Neuronal stem cell (in vitro differentiated cells): ENCODE measurements at regions not wholly inside any gene's neighbourhood (a gene's known extent, or its start where the extent isn't known, plus 50 kb on each side); places are given as distances from the start of the nearest gene placed in this dataset.
"Not testable (repeated sequence)": the region's sequence is repeated elsewhere in the genome, so short reads cannot be mapped to it uniquely, and the experiment has no call there.

Source experiments
- DNase-seq: peaks from one replicate; pipeline ENCODE4 v3.0.0-alpha.2; 2013; ENCODE audit warnings: low spot score
- H2AFZ ChIP-seq: one replicate; pipeline ENCODE4 v1.6.1; 2013; ENCODE audit warnings: mild to moderate bottlenecking, low read length, inconsistent platforms
- H2AK5ac ChIP-seq: 2 replicates; pipeline ENCODE4 v1.6.1; 2013; ENCODE audit warnings: low read depth, mild to moderate bottlenecking, inconsistent platforms, low read length, moderate library complexity, mixed read lengths
- H2BK120ac ChIP-seq: 2 replicates; pipeline ENCODE4 v1.6.1; 2013; ENCODE audit warnings: low read depth, mild to moderate bottlenecking, inconsistent platforms, low read length, moderate library complexity, mixed read lengths
- H2BK12ac ChIP-seq: one replicate; pipeline ENCODE4 v1.6.1; 2013; ENCODE audit warnings: low read length, inconsistent platforms
- H2BK15ac ChIP-seq: 2 replicates; pipeline ENCODE4 v1.6.1; 2013; ENCODE audit warnings: mild to moderate bottlenecking, low read length, inconsistent platforms, mixed read lengths
- H2BK5ac ChIP-seq: one replicate; pipeline ENCODE4 v1.6.1; 2013; ENCODE audit warnings: inconsistent platforms, mild to moderate bottlenecking, low read length, moderate library complexity
- H3K14ac ChIP-seq: one replicate; pipeline ENCODE4 v1.6.1; 2013; ENCODE audit warnings: low read length, inconsistent platforms
- H3K18ac ChIP-seq: 2 replicates; pipeline ENCODE4 v1.6.1; 2013; ENCODE audit warnings: low read length, inconsistent platforms
- H3K23ac ChIP-seq: 2 replicates; pipeline ENCODE4 v1.6.1; 2013; ENCODE audit warnings: low read depth, mild to moderate bottlenecking, mixed read lengths, low read length, inconsistent platforms; ENCODE audit not compliant: poor library complexity
- H3K27ac ChIP-seq: replicated peaks from 3 replicates; pipeline ENCODE4 v1.5.1; 2013; ENCODE audit warnings: low read length, inconsistent platforms
- H3K27me3 ChIP-seq, 3 experiments: 2 replicates each; pipeline ENCODE4 v1.6.1; 2013; ENCODE audit warnings: low read length in 3 of 3, mild to moderate bottlenecking in 2 of 3, inconsistent platforms in 1 of 3, low read depth in 1 of 3, mixed read lengths in 1 of 3, moderate library complexity in 1 of 3; ENCODE audit not compliant: control insufficient read depth in 3 of 3, insufficient read depth in 3 of 3
- H3K36me3 ChIP-seq, 2 donors: replicated peaks in 1 of 2; 2 replicates each; pipeline ENCODE4 v1.6.1; 2013; ENCODE audit warnings: low read length in 2 of 2; ENCODE audit not compliant: control insufficient read depth in 2 of 2, insufficient read depth in 2 of 2
- H3K4ac ChIP-seq: 2 replicates; pipeline ENCODE4 v1.6.1; 2013; ENCODE audit warnings: inconsistent platforms, mild to moderate bottlenecking, low read length, moderate library complexity
- H3K4me1 ChIP-seq, 2 donors: 1 replicate in 1 of 2; 2 replicates in 1 of 2; pipeline ENCODE4 v1.6.1; 2013; ENCODE audit warnings: low read length in 2 of 2, low read depth in 1 of 2; ENCODE audit not compliant: control insufficient read depth in 2 of 2, insufficient read depth in 1 of 2
- H3K4me2 ChIP-seq: one replicate; pipeline ENCODE4 v1.6.1; 2013; ENCODE audit warnings: mild to moderate bottlenecking, low read length, inconsistent platforms; ENCODE audit not compliant: insufficient read depth, poor library complexity, severe bottlenecking
- H3K4me3 ChIP-seq, 2 donors: 2 replicates each; pipeline ENCODE4 v1.5.1; 2013; ENCODE audit warnings: low read length in 2 of 2, mild to moderate bottlenecking in 2 of 2, inconsistent platforms in 1 of 2, moderate library complexity in 1 of 2
- H3K79me1 ChIP-seq: one replicate; pipeline ENCODE4 v1.6.1; 2013; ENCODE audit warnings: low read depth, mild to moderate bottlenecking, inconsistent platforms, low read length, moderate library complexity
- H3K9ac ChIP-seq: one replicate; pipeline ENCODE4 v1.6.1; 2013; ENCODE audit warnings: mild to moderate bottlenecking, low read depth, low read length, inconsistent platforms; ENCODE audit not compliant: poor library complexity
- H3K9me3 ChIP-seq, 2 donors: replicated peaks in 1 of 2; 2 replicates each; pipeline versions ENCODE3 to v1.6.1; 2013; ENCODE audit warnings: low read length in 2 of 2, mild to moderate bottlenecking in 2 of 2, inconsistent platforms in 1 of 2, low read depth in 1 of 2, mixed read lengths in 1 of 2, moderate library complexity in 1 of 2; ENCODE audit not compliant: control insufficient read depth in 2 of 2, insufficient read depth in 1 of 2
- H4K8ac ChIP-seq: one replicate; pipeline ENCODE4 v1.6.1; 2013; ENCODE audit warnings: low read depth, mild to moderate bottlenecking, inconsistent platforms, low read length, moderate library complexity
- H4K91ac ChIP-seq: one replicate; pipeline ENCODE4 v1.6.1; 2013; ENCODE audit warnings: low read length, low read depth, mild to moderate bottlenecking, inconsistent platforms; ENCODE audit not compliant: poor library complexity
- WGBS, 2 donors: extraction: QIAGEN DNeasy Blood & Tissue Kit; methylation state at CpG; one replicate each; pipeline ENCODE4 v1.1.7; 2013; ENCODE audit warnings: missing lambda C conversion rate in 2 of 2, mixed read lengths in 1 of 2; ENCODE audit not compliant: insufficient read length in 2 of 2, insufficient replicate concordance in 1 of 2; ENCODE audit errors: extremely low coverage in 2 of 2; 5-methylcytosine and 5-hydroxymethylcytosine counted together

DNA sequence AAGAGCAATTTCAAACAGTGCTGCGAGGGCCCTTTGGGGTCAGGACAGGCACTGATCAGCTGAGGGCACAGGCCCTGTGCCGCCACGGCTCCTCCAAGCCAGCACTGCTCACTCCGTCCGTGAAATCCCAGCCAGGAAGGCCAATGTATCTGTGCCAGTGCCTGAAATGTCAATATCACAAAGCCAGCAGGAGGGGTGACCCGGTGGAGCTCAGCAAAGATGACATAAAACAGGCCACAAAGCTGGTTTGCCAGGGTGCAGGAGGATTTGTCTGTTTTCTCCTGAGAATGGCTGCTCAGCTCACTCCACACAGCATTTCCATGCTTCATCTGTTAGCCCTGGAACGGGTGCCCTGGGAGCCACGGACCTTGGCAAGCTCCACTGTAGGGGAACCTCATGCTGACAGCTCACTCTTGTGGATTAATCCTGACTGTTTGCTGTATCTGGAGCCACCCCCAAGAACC is 192.5 kb upstream of the SULF2 start:
- not testable (repeated sequence) for H4K91ac ChIP-seq, H3K27ac ChIP-seq, H2AK5ac ChIP-seq, H2BK12ac ChIP-seq, H2AFZ ChIP-seq, H3K4me3 ChIP-seq, H3K9ac ChIP-seq, H2BK120ac ChIP-seq, H2BK5ac ChIP-seq, H3K9me3 ChIP-seq, DNase-seq, H3K4me2 ChIP-seq, H3K23ac ChIP-seq, H3K27me3 ChIP-seq, H3K4ac ChIP-seq, H2BK15ac ChIP-seq, H3K14ac ChIP-seq, H3K79me1 ChIP-seq, H4K8ac ChIP-seq, H3K36me3 ChIP-seq
- H3K4me1 ChIP-seq, result peaks cover 7 to 20% of the 10 kb centered on the region in 2 donors
- WGBS, 2 donors, result no CpG with 5 or more reads among the region's 8 CpGs
- peak overlapping the region; percentile 3 for H3K18ac ChIP-seq

DNA sequence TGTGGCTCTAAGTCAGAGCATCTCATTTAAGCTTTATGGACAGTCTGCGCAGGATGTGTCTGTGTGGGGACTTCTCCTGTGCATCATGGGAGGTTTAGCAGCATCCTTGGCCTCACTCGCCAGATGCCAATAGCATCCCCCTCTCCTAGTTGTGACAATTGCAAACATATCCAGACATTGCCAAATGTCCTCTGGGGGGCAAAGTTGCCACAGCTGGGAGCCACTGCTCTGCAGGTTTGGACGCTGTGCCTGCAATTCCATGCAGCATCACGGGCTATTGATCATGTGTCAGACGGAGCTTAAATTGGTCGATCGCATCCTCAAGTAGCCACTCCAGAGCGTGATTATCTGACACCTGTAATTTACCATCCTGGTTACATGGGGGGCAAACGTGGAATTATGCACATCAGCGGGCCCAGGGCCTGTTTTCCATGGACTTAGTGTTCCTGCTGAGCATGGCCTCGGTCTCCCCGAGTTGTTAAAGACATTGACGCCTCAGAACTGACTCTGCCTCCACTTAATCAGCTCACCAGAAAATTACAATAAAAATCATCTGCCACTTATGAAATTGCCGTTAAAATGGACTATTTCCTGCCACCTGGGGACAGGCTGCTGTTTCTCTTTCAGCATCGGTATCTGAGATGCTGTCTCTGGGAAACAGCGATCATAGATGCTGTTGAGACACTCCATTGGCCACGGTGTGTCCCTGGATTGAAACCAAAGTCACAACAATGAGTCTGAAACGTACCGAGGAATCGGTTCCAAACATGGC is 191.9 kb upstream of the SULF2 start:
- H3K9ac ChIP-seq, H3K4me2 ChIP-seq, H3K23ac ChIP-seq, H2BK15ac ChIP-seq, H3K14ac ChIP-seq, H2BK12ac ChIP-seq, H3K9me3 ChIP-seq, H2AFZ ChIP-seq, H3K4ac ChIP-seq, H4K91ac ChIP-seq, H3K36me3 ChIP-seq, H3K27ac ChIP-seq, H3K4me3 ChIP-seq, H4K8ac ChIP-seq, DNase-seq, H2AK5ac ChIP-seq, H3K27me3 ChIP-seq, H3K79me1 ChIP-seq, H2BK5ac ChIP-seq, H2BK120ac ChIP-seq: not testable (repeated sequence)
- no CpG with 5 or more reads among the region's 20 CpGs for WGBS, 2 donors
- Histone ChIP-seq H3K4me1 (peaks cover 13 to 26% of the 10 kb centered on the region in 2 donors), H3K18ac (peak overlapping the region; percentile 32)

DNA sequence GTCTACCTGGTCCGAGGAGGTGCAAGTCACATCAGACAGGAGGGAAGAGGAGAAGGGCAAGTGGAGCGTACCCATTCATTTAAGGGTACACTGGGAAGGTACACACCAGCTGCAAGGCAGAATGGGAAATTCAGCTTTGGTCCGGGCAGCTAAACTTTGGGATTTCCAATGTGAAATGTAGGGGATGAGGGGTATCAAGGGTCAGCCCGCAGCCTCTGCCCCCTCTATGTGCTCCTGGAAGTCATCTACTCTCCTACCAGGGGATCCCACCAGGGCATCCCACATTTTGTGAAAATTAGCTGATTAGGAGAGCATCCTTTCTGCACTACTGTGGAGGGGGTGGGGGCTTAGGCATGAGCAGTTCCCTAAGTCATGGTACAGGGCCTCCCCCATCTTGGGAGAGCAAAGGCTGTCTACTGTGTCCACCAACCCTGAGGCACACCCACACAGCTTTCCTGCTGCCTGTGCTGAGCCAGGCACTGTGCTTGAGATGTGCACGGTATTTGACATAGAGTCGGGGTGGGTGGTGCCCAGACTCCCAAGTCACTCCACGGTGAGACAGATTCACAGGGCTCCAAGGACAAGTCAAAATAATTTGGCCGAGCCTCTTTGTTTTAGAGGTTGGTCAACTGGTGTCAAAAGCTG is 189.1 kb upstream of the SULF2 start:
- Histone ChIP-seq H2BK15ac (no peak overlapping the region), H3K23ac (no peak overlapping the region), H3K4me1 (peaks cover 17 to 45% of the 10 kb centered on the region in 2 donors), H3K79me1 (no peaks in the 10 kb centered on the region), H3K4ac (no peak overlapping the region), H2AFZ (no peak overlapping the region), H3K9ac (no peak overlapping the region), H2BK120ac (no peak overlapping the region), H3K36me3 (no peaks in the 10 kb centered on the region), H2BK5ac (no peak overlapping the region), H3K4me3 (no peak overlapping the region), H3K27ac (no peak overlapping the region), H4K8ac (no peak overlapping the region), H4K91ac (no peak overlapping the region), H3K27me3 (peaks cover 0 to 4% (median 0%) of the 10 kb centered on the region in 3 experiments), H3K14ac (no peak overlapping the region), H3K18ac (no peak overlapping the region), H2AK5ac (no peak overlapping the region), H3K4me2 (no peak overlapping the region), H2BK12ac (no peak overlapping the region), H3K9me3 (no peaks in the 10 kb centered on the region)
- no CpG with 5 or more reads among the region's 8 CpGs for WGBS, 2 donors
- DNase-seq, result no peak

DNA sequence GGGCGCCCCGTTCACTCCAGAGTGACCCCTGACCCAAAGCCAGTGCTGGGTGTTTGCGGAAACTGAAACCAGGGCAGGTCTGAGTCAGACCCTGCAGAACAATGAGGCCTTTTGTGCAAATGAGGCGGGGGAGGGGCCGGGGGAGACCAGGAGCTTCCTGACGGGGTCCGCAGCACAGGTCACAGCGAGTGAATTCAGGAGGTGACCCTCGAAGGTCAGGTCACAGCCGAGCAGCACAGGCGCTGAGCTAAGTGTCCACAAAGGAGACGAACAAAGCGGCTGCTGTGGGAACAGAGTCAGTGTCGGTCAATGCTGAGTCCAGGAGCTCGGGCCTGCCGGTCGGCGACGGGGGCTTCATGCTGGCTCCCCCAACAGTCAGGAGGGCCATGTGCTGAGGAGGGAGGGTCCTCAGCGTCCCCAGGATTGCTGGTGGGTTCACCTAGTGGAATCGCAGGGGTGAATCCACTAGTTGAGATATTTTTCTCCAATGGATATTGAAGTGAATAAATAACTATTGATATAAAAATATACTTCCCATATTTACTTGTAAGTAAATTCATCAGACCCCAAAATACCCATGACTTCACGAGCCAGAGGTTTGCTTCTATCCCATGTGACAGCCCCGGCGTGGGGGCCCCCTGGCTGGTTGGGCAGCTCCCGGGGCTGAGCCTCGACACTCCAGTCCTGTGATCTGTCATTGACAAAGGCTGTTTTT is 188.4 kb upstream of the SULF2 start:
- Histone ChIP-seq H2BK120ac (no peak overlapping the region), H3K27ac (no peak overlapping the region), H2AFZ (no peak overlapping the region), H3K79me1 (no peaks in the 10 kb centered on the region), H3K4me3 (no peak overlapping the region), H3K18ac (peak overlapping the region; percentile 15), H3K23ac (no peak overlapping the region), H3K4me2 (no peak overlapping the region), H2BK12ac (no peak overlapping the region), H3K9me3 (no peaks in the 10 kb centered on the region), H2BK5ac (no peak overlapping the region), H3K36me3 (no peaks in the 10 kb centered on the region), H3K9ac (no peak overlapping the region), H3K14ac (no peak overlapping the region), H4K91ac (no peak overlapping the region), H2AK5ac (no peak overlapping the region), H4K8ac (no peak overlapping the region), H2BK15ac (no peak overlapping the region), H3K4ac (no peak overlapping the region), H3K4me1 (peaks cover 14 to 46% of the 10 kb centered on the region in 2 donors), H3K27me3 (peaks cover 0 to 3% (median 0%) of the 10 kb centered on the region in 3 experiments)
- peak; percentile 83 for DNase-seq
- WGBS, 2 donors, result no CpG with 5 or more reads among the region's 26 CpGs
